HG03045 (cell line): ENCODE measurements at regions not wholly inside any gene's neighbourhood (a gene's known extent, or its start where the extent isn't known, plus 50 kb on each side); places are given as distances from the start of the nearest gene placed in this dataset.
"Not testable (repeated sequence)": the region's sequence is repeated elsewhere in the genome, so short reads cannot be mapped to it uniquely, and the experiment has no call there.

Experiments used
- ATAC-seq: cut with Tn5 transposase; IDR thresholded peaks from one replicate; pipeline ENCODE4 v1.9.1; 2021; ENCODE audit warnings: mild to moderate bottlenecking, moderate library complexity; ENCODE audit not compliant: unreplicated experiment

GRCh38 chr4:81319657-81320056 lies 104.6 kb upstream of the PRKG2 start:
- ATAC-seq, result no peak

GRCh38 chr4:81314897-81315470 lies 100.0 kb upstream of the PRKG2 start:
- no peak for ATAC-seq

GRCh38 chr4:81314196-81314896 lies 99.3 kb upstream of the PRKG2 start:
- no peak for ATAC-seq

GRCh38 chr4:81307991-81308390 lies 93.0 kb upstream of the PRKG2 start:
- no peak for ATAC-seq

- ATAC-seq, result no peak
Observed at GRCh38 chr4:81304871-81305270, 89.8 kb upstream of the PRKG2 start.

GRCh38 chr4:81300352-81300751 lies 85.3 kb upstream of the PRKG2 start:
- ATAC-seq, result not testable (repeated sequence)

GRCh38 chr4:81290813-81291212 lies 75.8 kb upstream of the PRKG2 start:
- no peak for ATAC-seq

GRCh38 chr4:81287101-81287500 lies 72.1 kb upstream of the PRKG2 start:
- no peak for ATAC-seq

GRCh38 chr4:81282131-81282530 lies 67.1 kb upstream of the PRKG2 start:
- ATAC-seq, result no peak

- no peak for ATAC-seq
Observed at GRCh38 chr4:81274460-81274859, 59.4 kb upstream of the PRKG2 start.

GRCh38 chr4:81272671-81273070 lies 57.6 kb upstream of the PRKG2 start:
- no peak for ATAC-seq
